ENCODE measurements at regions not wholly inside any gene's neighbourhood (a gene's known extent, or its start where the extent isn't known, plus 50 kb on each side); places are given as distances from the start of the nearest gene placed in this dataset.

- Histone ChIP-seq H3K9me3 (ENCODE audit: control insufficient read depth in 4 of 4, low read length in 3 of 4) (no peaks in the 10 kb centered on the region), H3K27me3 (ENCODE audit: control insufficient read depth in 4 of 4, insufficient read depth in 4 of 4, low read length in 3 of 4) (no peaks in the 10 kb centered on the region), H3K4me3 (ENCODE audit: low read depth in 1 of 3, low read length in 3 of 3) (no peak overlapping the region), H3K27ac (ENCODE audit: low read depth in 1 of 2, low read length in 2 of 2) (no peak overlapping the region), H3K4me1 (ENCODE audit: control insufficient read depth in 4 of 4, insufficient read depth in 4 of 4, low read length in 3 of 4) (no peaks in the 10 kb centered on the region), H3K9ac (ENCODE audit: low read depth in 1 of 2, low read length in 2 of 2) (no peak overlapping the region), H3K36me3 (ENCODE audit: control insufficient read depth in 4 of 4, insufficient read depth in 3 of 4, low read depth in 1 of 4, low read length in 3 of 4) (no peaks in the 10 kb centered on the region)
- TF ChIP-seq RAD21 (IDR thresholded peaks at IDR 0.05) (no peak), SP1 (IDR thresholded peaks at IDR 0.05) (no peak), HNF4G (IDR thresholded peaks at IDR 0.05) (no peak), REST (IDR thresholded peaks at IDR 0.05) (peak; percentile 100), CTCF (IDR thresholded peaks at IDR 0.05; ENCODE audit: low read depth, low read length, missing input control) (no peak)
- WGBS: 40% methylated on average over 7 of the region's 7 CpGs
- DNase-seq (ENCODE audit: low spot score): peak; percentile 52
Measured at GRCh38 chr11:116379185-116379828, 393.5 kb downstream of the BUD13 start.

GRCh38 chr11:116376547-116376946, 396.2 kb downstream of the BUD13 start:
- Histone ChIP-seq H3K27me3 (ENCODE audit: control insufficient read depth in 4 of 4, insufficient read depth in 4 of 4, low read length in 3 of 4) (no peaks in the 10 kb centered on the region), H3K9ac (ENCODE audit: low read depth in 1 of 2, low read length in 2 of 2) (no peak overlapping the region), H3K9me3 (ENCODE audit: control insufficient read depth in 4 of 4, low read length in 3 of 4) (no peaks in the 10 kb centered on the region), H3K36me3 (ENCODE audit: control insufficient read depth in 4 of 4, insufficient read depth in 3 of 4, low read depth in 1 of 4, low read length in 3 of 4) (no peaks in the 10 kb centered on the region), H3K4me1 (ENCODE audit: control insufficient read depth in 4 of 4, insufficient read depth in 4 of 4, low read length in 3 of 4) (no peaks in the 10 kb centered on the region), H3K4me3 (ENCODE audit: low read depth in 1 of 3, low read length in 3 of 3) (no peak overlapping the region), H3K27ac (ENCODE audit: low read depth in 1 of 2, low read length in 2 of 2) (no peak overlapping the region)
- TF ChIP-seq CTCF (IDR thresholded peaks at IDR 0.05; ENCODE audit: low read depth, low read length, missing input control) (no peak), ATF3 (IDR thresholded peaks at IDR 0.05) (no peak), GABPA (IDR thresholded peaks at IDR 0.05 in 1 of 2, conservative IDR thresholded peaks at IDR 0.05 in 1 of 2) (no peak), RXRA (IDR thresholded peaks at IDR 0.05) (no peak), YY1 (IDR thresholded peaks at IDR 0.05) (no peak), MAX (IDR thresholded peaks at IDR 0.05) (no peak), NR2F2 (IDR thresholded peaks at IDR 0.05) (no peak)
- DNase-seq (ENCODE audit: low spot score): no peak
- 65% methylated on average over 1 of the region's 1 CpG for WGBS
